ENCODE measurements at regions not wholly inside any gene's neighbourhood (a gene's known extent, or its start where the extent isn't known, plus 50 kb on each side); places are given as distances from the start of the nearest gene placed in this dataset.
"Not testable (repeated sequence)": the region's sequence is repeated elsewhere in the genome, so short reads cannot be mapped to it uniquely, and the experiment has no call there.

GRCh38 chr7:24378871-24379616 is 95.1 kb downstream of the NPY start:
- H3K4me1 Mint-ChIP-seq: no peaks in the 10 kb centered on the region
- DNase-seq (no peak), ATAC-seq (ENCODE audit: low read depth in 2 of 2) (no peak)
- H3K4me3 Mint-ChIP-seq: no peak overlapping the region
- peaks cover 0 to 8% (median 4%) of the 10 kb centered on the region in 3 donors for H3K27me3 Mint-ChIP-seq
- peaks cover 0 to 11% (median 4%) of the 10 kb centered on the region in 7 donors for H3K9me3 Mint-ChIP-seq
- peak overlapping the region in 1 of 6 donors; percentile 17 for H3K27ac Mint-ChIP-seq
- no peaks in the 10 kb centered on the region for H3K36me3 Mint-ChIP-seq

- peaks cover 0 to 9% (median 4%) of the 10 kb centered on the region in 3 donors for H3K27me3 Mint-ChIP-seq
- no peak overlapping the region for H3K4me3 Mint-ChIP-seq
- peaks cover 0 to 11% (median 4%) of the 10 kb centered on the region in 7 donors for H3K9me3 Mint-ChIP-seq
- H3K36me3 Mint-ChIP-seq: no peaks in the 10 kb centered on the region
- ATAC-seq (ENCODE audit: low read depth in 2 of 2) (peak in 1 of 2 donors; percentile 45), DNase-seq (no peak)
- H3K27ac Mint-ChIP-seq: no peak overlapping the region
- H3K4me1 Mint-ChIP-seq: no peaks in the 10 kb centered on the region
These were observed 98.0 kb downstream of the NPY start for GRCh38 chr7:24381894-24382505.

GRCh38 chr7:24383055-24383454 is 99.1 kb downstream of the NPY start:
- no peaks in the 10 kb centered on the region for H3K4me1 Mint-ChIP-seq

GRCh38 chr7:24384362-24385030 is 100.5 kb downstream of the NPY start:
- no peak overlapping the region for H3K4me3 Mint-ChIP-seq
- no peak overlapping the region for H3K27ac Mint-ChIP-seq
- DNase-seq: no peak
- peaks cover 0 to 11% (median 4%) of the 10 kb centered on the region in 7 donors for H3K9me3 Mint-ChIP-seq
- no peaks in the 10 kb centered on the region for H3K36me3 Mint-ChIP-seq
- H3K27me3 Mint-ChIP-seq: peaks cover 0 to 16% (median 4%) of the 10 kb centered on the region in 3 donors
- no peaks in the 10 kb centered on the region for H3K4me1 Mint-ChIP-seq
- no peak for ATAC-seq (ENCODE audit: low read depth in 2 of 2)

More at GRCh38 chr7:24383055-24383454, 99.1 kb downstream of the NPY start:
- Mint-ChIP-seq H3K9me3 (peaks cover 0 to 11% (median 4%) of the 10 kb centered on the region in 7 donors), H3K27ac (no peak overlapping the region), H3K27me3 (peaks cover 0 to 16% (median 4%) of the 10 kb centered on the region in 3 donors), H3K4me3 (no peak overlapping the region), H3K36me3 (no peaks in the 10 kb centered on the region)
- DNase-seq: no peak
- no peak for ATAC-seq (ENCODE audit: low read depth in 2 of 2)

GRCh38 chr7:24388212-24388611 is 104.2 kb downstream of the NPY start:
- Mint-ChIP-seq H3K4me3 (no peak overlapping the region), H3K9me3 (peaks cover 0 to 4% (median 0%) of the 10 kb centered on the region in 7 donors), H3K4me1 (no peaks in the 10 kb centered on the region), H3K27me3 (peaks cover 0 to 16% (median 5%) of the 10 kb centered on the region in 3 donors), H3K36me3 (no peaks in the 10 kb centered on the region), H3K27ac (no peak overlapping the region)
- DNase-seq (no peak), ATAC-seq (ENCODE audit: low read depth in 2 of 2) (no peak)

GRCh38 chr7:24390376-24391157 is 106.6 kb downstream of the NPY start:
- peaks cover 0 to 16% (median 5%) of the 10 kb centered on the region in 3 donors for H3K27me3 Mint-ChIP-seq
- no peak overlapping the region for H3K4me3 Mint-ChIP-seq
- no peaks in the 10 kb centered on the region for H3K9me3 Mint-ChIP-seq
- no peaks in the 10 kb centered on the region for H3K36me3 Mint-ChIP-seq
- H3K27ac Mint-ChIP-seq: no peak overlapping the region
- DNase-seq: no peak
- H3K4me1 Mint-ChIP-seq: no peaks in the 10 kb centered on the region
- ATAC-seq (ENCODE audit: low read depth in 2 of 2): no peak

GRCh38 chr7:24392774-24393173 is 108.8 kb downstream of the NPY start:
- no peak for ATAC-seq (ENCODE audit: low read depth in 2 of 2)
- Mint-ChIP-seq H3K4me3 (no peak overlapping the region), H3K36me3 (no peaks in the 10 kb centered on the region), H3K27ac (no peak overlapping the region), H3K27me3 (peaks cover 0 to 17% (median 5%) of the 10 kb centered on the region in 3 donors), H3K4me1 (no peaks in the 10 kb centered on the region), H3K9me3 (no peaks in the 10 kb centered on the region)
- no peak for DNase-seq

- DNase-seq: no peak
- H3K27me3 Mint-ChIP-seq: peaks cover 0 to 17% (median 5%) of the 10 kb centered on the region in 3 donors
- no peaks in the 10 kb centered on the region for H3K36me3 Mint-ChIP-seq
- H3K4me1 Mint-ChIP-seq: no peaks in the 10 kb centered on the region
- peak overlapping the region in 1 of 6 donors; percentile 49 for H3K27ac Mint-ChIP-seq
- H3K4me3 Mint-ChIP-seq: no peak overlapping the region
- no peaks in the 10 kb centered on the region for H3K9me3 Mint-ChIP-seq
- ATAC-seq (ENCODE audit: low read depth in 2 of 2): no peak
These were observed 111.5 kb downstream of the NPY start for GRCh38 chr7:24395512-24395911.

GRCh38 chr7:24396387-24396786 is 112.4 kb downstream of the NPY start:
- H3K9me3 Mint-ChIP-seq; H3K4me3 Mint-ChIP-seq; H3K36me3 Mint-ChIP-seq; DNase-seq; H3K4me1 Mint-ChIP-seq; ATAC-seq (ENCODE audit: low read depth in 2 of 2); H3K27ac Mint-ChIP-seq: not testable (repeated sequence)
- peaks cover 0 to 17% (median 5%) of the 10 kb centered on the region in 3 donors for H3K27me3 Mint-ChIP-seq

- Mint-ChIP-seq H3K4me3 (no peak overlapping the region), H3K27ac (peak overlapping the region in 1 of 6 donors; percentile 66), H3K27me3 (peaks cover 0 to 16% (median 0%) of the 10 kb centered on the region in 3 donors), H3K36me3 (no peaks in the 10 kb centered on the region), H3K4me1 (peaks cover 0 to 13% (median 7%) of the 10 kb centered on the region in 3 donors), H3K9me3 (no peaks in the 10 kb centered on the region)
- DNase-seq (peak; percentile 9), ATAC-seq (ENCODE audit: low read depth in 2 of 2) (no peak)
These were observed 117.9 kb downstream of the NPY start for GRCh38 chr7:24401628-24402593.

GRCh38 chr7:24402655-24403054 is 118.7 kb downstream of the NPY start:
- DNase-seq: no peak
- Mint-ChIP-seq H3K4me3 (no peak overlapping the region), H3K9me3 (no peaks in the 10 kb centered on the region), H3K36me3 (no peaks in the 10 kb centered on the region), H3K27ac (no peak overlapping the region), H3K27me3 (peaks cover 0 to 8% (median 0%) of the 10 kb centered on the region in 3 donors), H3K4me1 (peaks cover 0 to 13% (median 7%) of the 10 kb centered on the region in 3 donors)
- ATAC-seq (ENCODE audit: low read depth in 2 of 2): no peak

GRCh38 chr7:24403557-24403956 is 119.6 kb downstream of the NPY start:
- Mint-ChIP-seq H3K4me3 (no peak overlapping the region), H3K9me3 (no peaks in the 10 kb centered on the region), H3K27me3 (peaks cover 0 to 8% (median 0%) of the 10 kb centered on the region in 3 donors), H3K27ac (no peak overlapping the region), H3K36me3 (no peaks in the 10 kb centered on the region), H3K4me1 (peaks cover 0 to 13% (median 7%) of the 10 kb centered on the region in 3 donors)
- ATAC-seq (ENCODE audit: low read depth in 2 of 2): no peak
- no peak for DNase-seq

Data from naive B cell (primary cell).